Breast epithelium (tissue), 3 donors: ENCODE measurements at regions not wholly inside any gene's neighbourhood (a gene's known extent, or its start where the extent isn't known, plus 50 kb on each side); places are given as distances from the start of the nearest gene placed in this dataset.

Experiments used
- CTCF ChIP-seq, 3 donors: fragments of 450-650 bp; IDR thresholded peaks; one replicate each; pipeline ENCODE4 v1.5.1; 2016 to 2017; ENCODE audit warnings: antibody characterized with exemption in 3 of 3, mild to moderate bottlenecking in 3 of 3, moderate library complexity in 3 of 3
- POLR2AphosphoS5 ChIP-seq, 3 donors: sonication (generic); formaldehyde crosslinking; IDR thresholded peaks; one replicate each; pipeline ENCODE4 v1.6.1; 2017; ENCODE audit warnings: antibody characterized with exemption in 3 of 3

- TF ChIP-seq POLR2AphosphoS5 (IDR thresholded peaks at IDR 0.05) (no peak), CTCF (IDR thresholded peaks at IDR 0.05) (no peak)
Measured at GRCh38 chr7:70849580-70850235, 282.2 kb upstream of the GALNT17 start.
